HepG2 (cell line): ENCODE measurements at regions not wholly inside any gene's neighbourhood (a gene's known extent, or its start where the extent isn't known, plus 50 kb on each side); places are given as distances from the start of the nearest gene placed in this dataset.

Experiments
- ATAC-seq: fragments of 200-7000 bp; cut with Tn5 transposase; 3 replicates; pipeline ENCODE4 v1.9.1; 2020; ENCODE audit warnings: mild to moderate bottlenecking, moderate library complexity
- BruUV-seq: library from RNA; stranded (reverse); fragments of 400-500 nt; replicated peaks from 2 replicates; lab custom pipeline; 2021; lab: Mats Ljungman, UMichigan
- CTCF ChIA-PET: fragments of 300-600 bp; formaldehyde crosslinking; extraction: SDS; loops from one replicate; lab custom pipeline; 2021; ENCODE audit warnings: low total read pairs, inconsistent platforms, low intra/inter-chr PET ratio; lab: Yijun Ruan, JAX
- POLR2A ChIA-PET: fragments of 350-600 bp; sonication (Branson Sonifier 250); formaldehyde crosslinking; loops from one replicate; lab custom pipeline; 2020; ENCODE audit warnings: antibody characterized with exemption, inconsistent platforms; lab: Yijun Ruan, JAX
- DNase-seq: peaks from one replicate; pipeline ENCODE4 v3.0.0-alpha.2; 2015; ENCODE audit warnings: low spot score
- FAIRE-seq: peaks from 3 replicates; lab custom pipeline; 2011; peaks lifted over from hg19 to GRCh38; lab: Jason Lieb, UNC
- H2AFZ ChIP-seq: one replicate; pipeline ENCODE4 v1.6.1; 2011; ENCODE audit warnings: low read length, inconsistent platforms
- H3K27ac ChIP-seq: fragments of 300-600 bp; 3 replicates; pipeline ENCODE4 v1.8.0; 2011; ENCODE audit warnings: mixed run types, mild to moderate bottlenecking, mixed read lengths, low read length, inconsistent platforms; ENCODE audit not compliant: insufficient read depth; ENCODE audit errors: extremely low read length
- H3K27me3 ChIP-seq, 2 experiments: fragments of 200-600 bp in 1 of 2; 2 replicates in 1 of 2; 3 replicates in 1 of 2; pipeline versions ENCODE4 v1.6.0 to v1.8.0; 2011; ENCODE audit warnings: low read length in 2 of 2, mild to moderate bottlenecking in 2 of 2, moderate library complexity in 2 of 2, inconsistent platforms in 1 of 2; ENCODE audit not compliant: insufficient read depth in 2 of 2, control insufficient read depth in 1 of 2
- H3K36me3 ChIP-seq, 2 experiments: fragments of 200-600 bp in 1 of 2; replicated peaks in 1 of 2; 2 replicates in 1 of 2; 3 replicates in 1 of 2; pipeline versions ENCODE4 v1.5.1 to v1.8.0; 2011; ENCODE audit warnings: low read length in 2 of 2, inconsistent platforms in 1 of 2; ENCODE audit not compliant: insufficient read depth in 2 of 2, control insufficient read depth in 1 of 2
- H3K4me1 ChIP-seq: 2 replicates; pipeline ENCODE4 v1.5.1; 2012; ENCODE audit warnings: low read length, inconsistent platforms; ENCODE audit not compliant: insufficient read depth
- H3K4me2 ChIP-seq: 2 replicates; pipeline ENCODE4 v1.6.0; 2011; ENCODE audit warnings: low read depth, low read length, inconsistent platforms
- H3K4me3 ChIP-seq, 3 experiments: fragments of 200-600 bp in 1 of 3; sonication (generic), shearing (Covaris generic) in 1 of 3; replicated peaks in 1 of 3; 2 replicates each; pipeline ENCODE4 v1.5.1; 2011 to 2016; ENCODE audit warnings: low read length in 3 of 3, inconsistent platforms in 2 of 3, low read depth in 2 of 3, mild to moderate bottlenecking in 2 of 3, control low read depth in 1 of 3, mixed read lengths in 1 of 3; ENCODE audit not compliant: insufficient read depth in 1 of 3
- H3K79me2 ChIP-seq: one replicate; pipeline ENCODE4 v1.6.1; 2011; ENCODE audit warnings: low read length, inconsistent platforms; ENCODE audit not compliant: insufficient read depth
- H3K9ac ChIP-seq: 2 replicates; pipeline ENCODE4 v1.6.0; 2011; ENCODE audit warnings: mild to moderate bottlenecking, low read depth, low read length, inconsistent platforms; ENCODE audit not compliant: insufficient read depth
- H3K9me3 ChIP-seq: 2 replicates; pipeline ENCODE4 v1.5.1; 2012; ENCODE audit warnings: mild to moderate bottlenecking, low read length
- H4K20me1 ChIP-seq: 2 replicates; pipeline ENCODE4 v1.6.0; 2011; ENCODE audit warnings: inconsistent platforms, mild to moderate bottlenecking, low read length, moderate library complexity; ENCODE audit not compliant: insufficient read depth
- AGO1 ChIP-seq: fragments of 200-400 bp; formaldehyde crosslinking; IDR thresholded peaks from 2 replicates; pipeline ENCODE4 v1.6.1; 2017; ENCODE audit warnings: mild to moderate bottlenecking, low read depth, low read length, moderate library complexity; ENCODE audit not compliant: poor library complexity, severe bottlenecking
- BRF2 ChIP-seq: sonication (generic); formaldehyde crosslinking; IDR thresholded peaks from 2 replicates; pipeline ENCODE4 v1.8.1; 2022; ENCODE audit warnings: mild to moderate bottlenecking, missing genetic modification reagents
- DMAP1 ChIP-seq: IDR thresholded peaks from 2 replicates; pipeline ENCODE4 v1.6.1; 2016
- MEIS1 ChIP-seq: sonication (generic); formaldehyde crosslinking; IDR thresholded peaks from 2 replicates; pipeline ENCODE4 v1.9.0; 2021; ENCODE audit warnings: mild to moderate bottlenecking, missing genetic modification reagents, moderate library complexity, borderline replicate concordance
- PAWR ChIP-seq: sonication (generic); formaldehyde crosslinking; IDR thresholded peaks from 2 replicates; pipeline ENCODE4 v1.4.0; 2020; ENCODE audit warnings: missing genetic modification reagents, mild to moderate bottlenecking, borderline replicate concordance
- PBX2 ChIP-seq: IDR thresholded peaks from 2 replicates; pipeline ENCODE4 v1.6.1; 2016; ENCODE audit warnings: control low read depth
- PLSCR1 ChIP-seq: sonication (generic); formaldehyde crosslinking; IDR thresholded peaks from 2 replicates; pipeline ENCODE4 v1.5.0; 2020; ENCODE audit warnings: missing genetic modification reagents, mild to moderate bottlenecking, borderline replicate concordance
- RARA ChIP-seq: IDR thresholded peaks from 2 replicates; pipeline ENCODE4 v1.6.1; 2016; ENCODE audit warnings: missing genetic modification reagents, missing compliant biosample characterization
- RBM22 ChIP-seq: fragments of 200-400 bp; formaldehyde crosslinking; optimal IDR thresholded peaks from 2 replicates; pipeline ENCODE3; 2017; ENCODE audit warnings: mild to moderate bottlenecking, low read length, moderate library complexity
- RELA ChIP-seq: sonication (generic); formaldehyde crosslinking; IDR thresholded peaks from 2 replicates; pipeline ENCODE4 v1.4.0; 2020; ENCODE audit warnings: missing genetic modification reagents
- ZFP36 ChIP-seq: fragments of 150-350 bp; IDR thresholded peaks from 2 replicates; pipeline ENCODE4 v1.6.1; 2018; ENCODE audit warnings: borderline replicate concordance, low read length, low read depth; ENCODE audit not compliant: partially characterized antibody
- ZNF33A ChIP-seq: sonication (generic); formaldehyde crosslinking; IDR thresholded peaks from 2 replicates; pipeline ENCODE4 v1.5.1; 2020; ENCODE audit warnings: missing genetic modification reagents, mild to moderate bottlenecking, moderate library complexity, borderline replicate concordance
- ZNF432 ChIP-seq: sonication (generic); formaldehyde crosslinking; IDR thresholded peaks from 2 replicates; pipeline ENCODE4 v1.5.0; 2020; ENCODE audit warnings: missing genetic modification reagents, mild to moderate bottlenecking, borderline replicate concordance
- ZNF512B ChIP-seq: sonication (generic); formaldehyde crosslinking; IDR thresholded peaks from 2 replicates; pipeline ENCODE4 v1.5.1; 2020; ENCODE audit warnings: missing genetic modification reagents, mild to moderate bottlenecking, borderline replicate concordance
- ZNF567 ChIP-seq: sonication (generic); formaldehyde crosslinking; IDR thresholded peaks from 2 replicates; pipeline ENCODE4 v1.8.1; 2023; ENCODE audit warnings: mild to moderate bottlenecking, missing genetic modification reagents, borderline replicate concordance
- ZNF891 ChIP-seq: sonication (generic); formaldehyde crosslinking; IDR thresholded peaks from 2 replicates; pipeline ENCODE4 v1.5.0; 2020; ENCODE audit warnings: mild to moderate bottlenecking, missing genetic modification reagents
- WGBS: methylation state at CpG from one replicate; pipeline ENCODE4 v1.1.6; 2017; ENCODE audit warnings: low lambda C conversion rate; 5-methylcytosine and 5-hydroxymethylcytosine counted together
- in situ Hi-C: cut with HindIII; loops from 2 replicates; pipeline ENCODE4 v1.10.0; 2017; ENCODE audit warnings: low pct_unique_long_range_greater_than_20kb; ENCODE audit not compliant: extremely low pct_ligation_motif_present
- intact Hi-C: fragments of 100-400 bp; cut with micrococcal nuclease; formaldehyde crosslinking; loops from one replicate; pipeline ENCODE4 v1.10.0; 2022; ENCODE audit not compliant: unreplicated experiment

GRCh38 chr15:70561885-70562284 lies 201.5 kb downstream of the UACA start (continued):
- no peak for TF ChIP-seq ZNF33A (CRISPR knock-in tag)

GRCh38 chr15:70560617-70561328 lies 202.6 kb downstream of the UACA start:
- no peaks in the 10 kb centered on the region for H3K79me2 ChIP-seq
- POLR2A ChIA-PET, result no interaction called here
- BruUV-seq, result no TSS peak

More at GRCh38 chr15:70560617-70561328, 202.6 kb downstream of the UACA start:
- H2AFZ ChIP-seq, result no peak overlapping the region
- H3K4me3 ChIP-seq, result no peak overlapping the region
- in situ Hi-C loops, result no loop called here
- H3K27me3 ChIP-seq, result peaks cover 1 to 7% of the 10 kb centered on the region in 2 experiments; a peak in 2 of 5 replicates
- no peak for FAIRE-seq
- H3K36me3 ChIP-seq, result no peaks in the 10 kb centered on the region
- no peak overlapping the region for H3K27ac ChIP-seq
- no peak overlapping the region for H3K9ac ChIP-seq
- TF ChIP-seq RARA (CRISPR knock-in tag), result no peak
- TF ChIP-seq ZNF512B (CRISPR knock-in tag), result no peak
- TF ChIP-seq AGO1, result no peak
- TF ChIP-seq RBM22, result no peak
- no peak for TF ChIP-seq ZNF432 (CRISPR knock-in tag)
- no peak for TF ChIP-seq ZFP36
- no peak for TF ChIP-seq RELA (CRISPR knock-in tag)
- TF ChIP-seq PAWR (CRISPR knock-in tag), result no peak
- TF ChIP-seq PBX2 (CRISPR knock-in tag), result no peak
- TF ChIP-seq ZNF891 (CRISPR knock-in tag), result no peak
- no peak for TF ChIP-seq BRF2
- TF ChIP-seq DMAP1, result no peak
- TF ChIP-seq ZNF567 (CRISPR knock-in tag), result no peak
- TF ChIP-seq PLSCR1, result no peak
- TF ChIP-seq MEIS1 (CRISPR knock-in tag), result no peak
- intact Hi-C loops, result no loop called here
- WGBS, result 3% methylated on average over 3 of the region's 4 CpGs
- H3K4me1 ChIP-seq, result no peaks in the 10 kb centered on the region
- DNase-seq, result no peak
- CTCF ChIA-PET, result no interaction called here
- no peaks in the 10 kb centered on the region; the same call in 1 of the 2 replicates for H4K20me1 ChIP-seq
- no peak for ATAC-seq
- no peaks in the 10 kb centered on the region for H3K9me3 ChIP-seq
- no peak overlapping the region for H3K4me2 ChIP-seq
